ENCODE measurements at regions not wholly inside any gene's neighbourhood (a gene's known extent, or its start where the extent isn't known, plus 50 kb on each side); places are given as distances from the start of the nearest gene placed in this dataset.

- no peak for TF ChIP-seq POLR2A (IDR thresholded peaks at IDR 0.05)
- no peak for TF ChIP-seq CTCF (IDR thresholded peaks at IDR 0.05)
These were observed 55.5 kb upstream of the ATXN7L3B start for GRCh38 chr12:74482115-74482514.

All from testis (tissue), 2 donors.